GM21576 (cell line): ENCODE measurements at regions not wholly inside any gene's neighbourhood (a gene's known extent, or its start where the extent isn't known, plus 50 kb on each side); places are given as distances from the start of the nearest gene placed in this dataset.

Experiments
- ATAC-seq: cut with Tn5 transposase; IDR thresholded peaks from one replicate; pipeline ENCODE4 v1.9.1; 2021; ENCODE audit warnings: mild to moderate bottlenecking, moderate library complexity; ENCODE audit not compliant: unreplicated experiment

- no peak for ATAC-seq
Measured at GRCh38 chr21:27764056-27764455, 797.2 kb upstream of the ADAMTS5 start.

- ATAC-seq: no peak
Measured at GRCh38 chr21:27761623-27762022, 794.7 kb upstream of the ADAMTS5 start.

- ATAC-seq: no peak
Measured at GRCh38 chr21:27759820-27760219, 792.9 kb upstream of the ADAMTS5 start.

- ATAC-seq: no peak
Measured at GRCh38 chr21:27759091-27759659, 792.3 kb upstream of the ADAMTS5 start.

- ATAC-seq: no peak
Measured at GRCh38 chr21:27756191-27756590, 789.3 kb upstream of the ADAMTS5 start.

GRCh38 chr21:27743971-27744564 lies 777.2 kb upstream of the ADAMTS5 start:
- no peak for ATAC-seq

GRCh38 chr21:27741736-27742135 lies 774.8 kb upstream of the ADAMTS5 start:
- ATAC-seq: no peak

- no peak for ATAC-seq
Measured at GRCh38 chr21:27740084-27740483, 773.2 kb upstream of the ADAMTS5 start.

- ATAC-seq: no peak
Measured at GRCh38 chr21:27739187-27739586, 772.3 kb upstream of the ADAMTS5 start.

GRCh38 chr21:27735699-27736098 lies 768.8 kb upstream of the ADAMTS5 start:
- no peak for ATAC-seq

- ATAC-seq: no peak
Measured at GRCh38 chr21:27734146-27734545, 767.3 kb upstream of the ADAMTS5 start.

- ATAC-seq: no peak
Measured at GRCh38 chr21:27725916-27726315, 759.0 kb upstream of the ADAMTS5 start.

GRCh38 chr21:27722095-27722494 lies 755.2 kb upstream of the ADAMTS5 start:
- ATAC-seq: no peak

- ATAC-seq: no peak
Measured at GRCh38 chr21:27721675-27722074, 754.8 kb upstream of the ADAMTS5 start.

GRCh38 chr21:27719226-27719625 lies 752.3 kb upstream of the ADAMTS5 start:
- ATAC-seq: no peak

GRCh38 chr21:27715131-27715530 lies 748.2 kb upstream of the ADAMTS5 start:
- ATAC-seq: no peak

- ATAC-seq: no peak
Measured at GRCh38 chr21:27713154-27714109, 746.5 kb upstream of the ADAMTS5 start.

- ATAC-seq: no peak
Measured at GRCh38 chr21:27704567-27705166, 737.8 kb upstream of the ADAMTS5 start.

- ATAC-seq: no peak
Measured at GRCh38 chr21:27703791-27704190, 736.9 kb upstream of the ADAMTS5 start.

- ATAC-seq: no peak
Measured at GRCh38 chr21:27700974-27701614, 734.2 kb upstream of the ADAMTS5 start.

- ATAC-seq: no peak
Measured at GRCh38 chr21:27695246-27695645, 728.4 kb upstream of the ADAMTS5 start.
